Activated T-cell treated with anti-CD3 and anti-CD28 coated beads for 48 hours (primary cell): ENCODE measurements at regions not wholly inside any gene's neighbourhood (a gene's known extent, or its start where the extent isn't known, plus 50 kb on each side); places are given as distances from the start of the nearest gene placed in this dataset.
A peak's percentile ranks its signal among the peaks of the same experiment; 100 is the strongest.
"Not testable (repeated sequence)": the region's sequence is repeated elsewhere in the genome, so short reads cannot be mapped to it uniquely, and the experiment has no call there.

Experiments used
- DNase-seq: peaks from one replicate; pipeline ENCODE4 v3.0.0-alpha.2; 2020; ENCODE audit warnings: low read depth

DNA sequence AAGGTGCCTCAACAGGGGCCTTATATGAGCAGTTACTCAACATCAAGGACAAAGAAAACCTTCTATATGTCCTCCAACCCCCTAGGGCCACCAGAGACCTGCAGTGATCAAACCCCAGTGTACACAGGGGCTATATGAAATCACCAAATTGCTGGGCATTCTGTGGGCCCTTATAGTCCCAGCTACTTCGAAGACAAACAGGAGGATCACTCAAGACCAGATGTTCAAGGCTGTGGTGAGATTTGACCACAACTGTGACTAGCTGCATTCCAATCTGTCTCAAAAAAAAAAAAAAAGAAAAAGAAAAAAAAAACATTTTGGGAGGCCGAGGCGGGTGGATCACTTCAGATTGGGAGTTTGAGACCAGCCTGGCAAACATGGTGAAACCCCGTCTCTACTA lies 51.0 kb upstream of the PRB2 start:
- DNase-seq, result no peak

DNA sequence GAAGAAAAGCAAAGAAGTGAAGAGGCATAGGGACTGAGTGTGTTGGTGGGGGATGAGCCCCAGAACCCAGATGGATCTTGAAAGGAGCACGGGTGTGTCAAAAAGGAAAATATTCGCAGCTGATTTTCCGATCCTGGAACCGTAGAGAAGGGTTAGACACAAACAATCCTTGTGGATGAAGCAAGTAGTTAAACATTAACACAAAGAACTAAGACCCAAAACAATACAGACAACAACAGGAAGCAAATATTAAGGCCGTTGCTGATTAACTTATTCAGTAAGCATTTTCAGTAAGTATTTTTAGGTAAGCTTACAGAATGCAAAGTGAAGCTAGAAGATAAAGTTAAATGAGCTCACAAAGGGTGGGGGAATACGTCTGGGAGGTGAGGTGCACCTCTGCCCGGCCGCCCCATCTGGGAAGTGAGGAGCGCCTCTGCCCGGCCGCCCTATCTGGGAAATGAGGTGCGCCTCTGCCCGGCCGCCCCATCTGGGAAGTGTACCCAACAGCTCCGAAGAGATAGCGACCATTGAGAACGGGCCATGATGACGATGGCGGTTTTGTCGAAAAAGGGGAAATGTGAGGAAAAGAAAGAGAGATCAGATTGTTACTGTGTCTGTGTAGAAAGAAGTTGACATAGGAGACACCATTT lies 62.8 kb upstream of the PRB2 start:
- no peak for DNase-seq

DNA sequence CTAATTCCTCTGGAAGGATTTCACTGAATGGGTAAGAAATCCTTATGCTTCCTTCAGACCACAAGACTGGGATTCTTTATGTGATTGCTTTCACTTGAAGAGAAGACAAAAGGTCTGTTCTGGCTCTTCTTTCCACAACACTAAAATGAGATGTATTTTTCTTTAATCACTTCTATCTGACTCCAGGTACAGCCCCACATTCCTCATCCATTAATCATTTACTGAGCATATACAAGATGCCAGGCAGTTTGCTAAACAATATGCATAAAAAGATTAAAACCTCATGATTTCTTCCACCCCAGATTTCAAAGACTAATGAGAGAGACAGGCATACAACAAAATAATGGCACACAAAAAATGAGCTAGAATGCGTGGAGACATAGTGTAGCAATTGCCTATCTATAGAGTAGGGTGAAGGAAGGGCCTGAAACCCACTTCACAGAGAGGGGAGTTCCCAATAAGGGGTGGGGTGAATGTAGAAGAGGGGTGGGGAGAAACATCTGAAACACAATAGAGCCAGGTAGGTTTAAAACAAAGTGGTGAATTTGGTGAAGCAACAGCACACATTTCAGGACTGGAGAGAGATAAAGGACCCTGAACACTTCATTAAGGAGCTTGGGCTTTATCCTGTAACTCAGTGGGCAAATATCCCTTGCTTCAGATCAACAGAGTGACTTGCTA lies 65.1 kb upstream of the PRB2 start:
- no peak for DNase-seq

DNA sequence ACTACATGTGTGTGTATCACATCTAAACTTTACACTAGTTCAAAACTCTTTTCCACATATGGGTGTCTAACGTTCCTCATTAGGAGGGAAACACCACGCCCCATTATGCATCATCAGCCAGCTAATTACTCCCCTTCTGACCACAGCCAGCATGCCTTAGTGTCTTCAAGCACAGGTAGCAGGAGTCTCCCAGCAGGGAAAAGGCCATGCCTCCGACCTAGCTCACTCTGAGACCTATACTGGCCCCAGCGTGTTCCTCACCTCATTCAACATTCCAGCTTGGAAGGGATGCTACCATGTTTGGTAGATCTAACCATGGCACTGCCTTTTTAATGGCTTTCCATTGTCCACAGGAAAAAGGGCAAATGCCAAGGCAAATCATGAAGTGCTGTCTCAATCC lies 66.1 kb upstream of the PRB2 start:
- no peak for DNase-seq

DNA sequence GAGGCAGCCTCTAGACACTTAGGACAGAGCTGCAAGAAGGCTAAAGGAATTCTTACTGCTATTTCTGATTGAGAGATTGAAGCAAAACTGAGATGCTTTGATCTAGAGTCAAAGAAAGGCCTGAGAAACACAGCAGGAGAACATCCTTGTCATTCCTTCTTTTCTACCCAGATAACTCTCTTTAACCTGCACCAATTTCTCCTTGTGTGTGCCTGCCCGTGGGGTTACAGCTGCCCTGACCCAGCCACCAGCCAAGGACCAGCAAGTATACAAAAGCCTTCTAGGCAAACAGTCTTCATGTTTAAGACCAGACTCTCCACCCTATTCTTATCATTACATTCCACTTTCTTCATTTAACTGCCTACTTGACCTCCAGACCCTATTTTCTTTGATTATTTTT lies 81.7 kb upstream of the PRB2 start:
- no peak for DNase-seq

DNA sequence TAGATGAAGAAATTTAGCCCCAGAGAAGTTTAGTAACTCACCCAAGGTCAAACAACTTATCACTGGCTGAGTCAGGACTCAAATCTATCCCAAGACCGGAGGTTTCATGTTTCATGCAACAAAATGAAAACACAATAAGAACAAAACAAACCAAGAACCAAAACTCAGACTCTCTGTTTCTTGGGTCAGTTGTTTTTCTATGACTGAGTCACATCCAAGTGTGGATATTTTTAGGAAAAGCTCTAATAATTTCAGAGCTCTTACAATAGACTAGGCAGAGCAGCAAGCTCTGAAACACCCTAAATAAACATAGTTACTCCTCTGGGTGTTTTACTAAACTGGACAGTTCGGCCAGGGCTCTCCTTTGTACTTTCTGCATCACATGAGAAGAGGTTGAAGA lies 87.6 kb upstream of the PRB2 start:
- DNase-seq, result no peak

DNA sequence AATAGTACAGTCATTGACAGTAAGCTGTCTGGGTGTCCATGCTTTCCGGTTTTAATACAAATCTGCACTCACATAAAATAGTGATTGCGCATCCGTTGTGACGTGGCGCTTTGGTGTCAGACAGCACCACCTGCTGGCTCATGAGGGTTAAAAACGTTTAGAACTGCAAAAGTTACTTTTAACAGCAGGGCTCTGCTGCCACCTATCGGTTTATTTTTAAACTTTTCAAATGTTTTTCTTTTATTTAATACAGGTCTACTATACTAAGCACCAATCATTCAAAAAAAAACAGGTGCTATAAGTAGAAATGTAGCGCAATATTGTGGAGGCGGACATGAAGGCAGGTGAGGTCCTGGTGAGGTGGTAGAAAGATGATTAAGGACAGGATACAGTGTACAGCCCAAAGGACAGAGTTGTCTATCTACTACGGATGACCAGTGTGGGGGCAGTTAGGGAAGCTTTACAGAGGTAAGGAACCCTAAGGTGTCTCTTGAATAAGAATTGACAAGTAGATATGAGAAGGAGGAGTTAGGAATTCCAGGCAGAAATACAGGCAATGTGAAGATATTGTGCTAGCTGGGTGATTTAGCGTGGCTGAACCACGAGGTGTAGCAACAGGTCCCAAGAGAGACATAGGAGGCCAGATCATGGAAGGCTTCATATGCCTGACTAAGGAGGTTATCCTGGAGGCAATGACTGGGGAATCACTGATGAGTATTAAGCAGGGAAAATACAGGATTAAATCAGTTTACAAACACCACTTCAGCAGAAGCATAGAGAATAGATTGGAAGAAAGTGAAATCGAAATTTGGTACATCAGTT lies 91.5 kb upstream of the PRB2 start:
- peak; percentile 62 for DNase-seq

DNA sequence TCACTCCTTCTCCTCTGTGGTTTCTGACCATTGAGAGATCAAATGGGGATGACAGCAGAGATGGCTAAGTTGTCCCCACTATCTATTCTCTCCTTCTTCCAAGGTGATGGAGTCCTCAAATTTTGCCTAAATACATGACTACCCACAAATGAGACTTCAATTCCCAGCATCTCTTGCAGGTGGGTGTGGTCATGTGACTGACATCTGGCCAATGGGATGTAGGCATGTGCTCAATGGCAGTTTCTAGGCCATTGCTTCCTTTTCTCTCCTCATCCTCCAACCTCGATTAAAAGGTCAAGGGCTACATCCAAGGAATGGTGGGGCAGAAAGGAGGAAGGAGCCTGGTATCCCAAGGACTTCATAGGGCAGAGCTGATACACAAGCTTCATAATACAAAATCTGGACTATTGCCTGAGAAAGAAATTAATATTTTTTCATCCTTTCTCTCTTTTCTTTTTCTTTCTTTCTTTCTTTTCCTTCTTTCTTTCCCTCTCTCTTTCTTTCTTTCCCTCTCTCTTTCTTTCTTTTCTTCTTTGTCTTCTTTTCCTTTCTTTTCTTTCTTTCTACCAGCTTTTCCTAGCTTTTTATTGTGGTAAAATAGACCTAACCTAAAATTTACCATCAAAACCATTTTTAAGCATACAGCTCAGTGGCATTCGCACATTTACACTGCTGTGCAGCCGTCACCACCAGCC lies 100.9 kb upstream of the PRB2 start:
- DNase-seq, result no peak

DNA sequence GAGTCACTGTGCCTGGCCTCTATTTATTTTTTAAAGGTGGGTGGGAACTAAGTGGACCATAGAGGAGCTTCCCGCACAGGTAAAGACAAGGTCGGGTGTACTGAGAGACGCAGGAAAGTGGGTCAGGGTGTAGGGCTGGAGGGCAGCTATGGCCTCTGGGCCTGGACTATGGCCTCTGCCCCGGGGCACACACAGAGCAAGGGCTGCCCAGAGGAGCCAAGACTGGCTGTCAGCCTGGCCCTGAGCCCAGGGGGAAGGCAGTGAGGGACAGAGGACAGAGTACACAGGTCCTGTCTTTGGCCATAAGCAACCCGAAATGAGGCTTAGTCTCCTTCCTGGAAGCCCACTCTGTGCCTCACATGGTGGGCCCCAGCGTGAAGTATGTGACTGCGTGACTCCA lies 102.1 kb upstream of the PRB2 start:
- DNase-seq, result no peak

DNA sequence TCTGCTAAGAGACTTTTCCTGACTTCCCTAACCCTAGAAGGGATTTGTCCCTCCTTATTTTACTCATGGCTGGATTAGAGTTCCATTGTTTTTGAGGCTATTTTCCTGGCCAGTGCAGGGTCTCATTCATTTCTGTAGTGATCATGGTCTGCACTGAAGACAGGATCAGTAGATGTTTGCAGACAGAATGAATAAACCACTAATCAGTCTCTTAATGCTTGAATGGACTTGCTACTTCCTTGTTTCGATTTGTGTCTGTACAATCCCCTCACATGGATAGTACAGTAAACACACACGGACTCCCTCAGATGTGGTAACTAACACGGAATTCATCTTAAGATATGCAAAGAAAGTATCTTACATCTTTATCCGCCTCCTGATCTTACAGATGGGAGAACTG lies 102.6 kb upstream of the PRB2 start:
- no peak for DNase-seq

DNA sequence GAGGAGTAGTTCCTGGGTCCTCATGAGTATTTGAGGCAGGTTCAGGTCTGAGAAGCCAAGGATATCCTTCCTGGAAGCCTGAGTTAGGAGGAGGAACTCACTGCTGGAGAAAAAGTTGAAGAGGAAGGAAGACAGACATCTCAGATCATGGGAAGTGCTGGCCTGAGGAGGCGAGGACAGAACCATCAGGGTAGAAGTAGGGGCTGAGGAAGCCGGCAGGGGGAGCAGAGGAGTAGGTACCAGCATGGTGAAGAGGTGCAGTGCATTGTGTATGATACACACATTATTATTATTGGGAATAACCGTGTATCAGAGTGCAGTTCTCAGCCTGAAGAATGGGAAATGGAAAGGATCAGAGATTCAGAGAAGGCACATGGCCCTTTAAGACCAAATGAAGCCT lies 103.2 kb upstream of the PRB2 start:
- DNase-seq, result not testable (repeated sequence)

DNA sequence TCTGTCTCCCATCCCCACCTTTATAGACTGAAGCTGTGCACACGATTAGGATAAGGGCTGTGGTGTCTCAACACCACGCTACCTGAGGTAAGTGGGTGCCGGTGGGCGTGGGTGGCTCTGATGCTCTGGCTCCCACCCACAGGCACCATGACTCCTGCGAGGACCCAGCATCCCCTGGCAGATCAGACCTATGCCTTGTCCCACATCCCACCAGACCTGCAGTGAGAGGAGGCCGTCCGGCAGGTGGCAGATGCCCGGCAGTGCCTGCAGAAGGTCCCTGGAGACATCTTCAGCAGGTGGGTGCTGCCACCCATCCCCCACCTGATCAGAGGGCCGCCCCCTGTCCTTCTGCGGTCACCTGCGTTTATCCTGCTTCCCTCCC lies 104.4 kb upstream of the PRB2 start:
- DNase-seq, result no peak

DNA sequence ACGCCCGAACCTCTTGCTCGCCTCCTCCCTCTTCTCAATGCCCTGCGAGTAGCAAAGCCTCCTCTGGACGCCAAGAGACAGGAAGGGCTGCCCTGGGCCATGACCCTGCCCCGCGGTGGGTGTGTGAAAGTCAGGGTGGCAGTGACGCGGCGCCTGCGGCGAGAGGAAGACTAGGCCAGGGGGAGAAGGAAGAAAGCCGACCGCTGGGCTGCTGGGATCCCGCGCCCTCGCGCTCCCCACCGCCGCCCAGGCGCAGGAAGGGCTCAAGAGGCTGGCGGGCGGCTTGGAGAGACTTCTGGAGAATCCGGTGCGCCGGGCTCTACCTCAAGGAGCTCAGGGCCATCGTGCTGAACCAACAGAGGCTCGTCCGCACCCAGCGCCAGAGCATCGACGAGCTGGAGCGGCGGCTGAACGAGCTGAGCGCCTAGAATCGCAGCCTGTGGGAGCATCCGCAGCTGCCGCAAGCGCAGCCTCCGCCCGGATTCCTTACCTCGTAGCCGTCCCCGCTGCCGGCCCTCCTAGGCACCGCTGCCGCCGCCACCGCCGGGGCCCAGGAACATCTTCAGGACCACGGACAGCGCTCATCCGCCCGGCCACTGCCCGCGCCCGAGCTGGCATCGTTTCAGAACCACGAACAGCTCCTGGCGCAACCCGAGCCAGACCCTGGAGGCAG lies 105.0 kb upstream of the PRB2 start:
- DNase-seq, result peak; percentile 80

DNA sequence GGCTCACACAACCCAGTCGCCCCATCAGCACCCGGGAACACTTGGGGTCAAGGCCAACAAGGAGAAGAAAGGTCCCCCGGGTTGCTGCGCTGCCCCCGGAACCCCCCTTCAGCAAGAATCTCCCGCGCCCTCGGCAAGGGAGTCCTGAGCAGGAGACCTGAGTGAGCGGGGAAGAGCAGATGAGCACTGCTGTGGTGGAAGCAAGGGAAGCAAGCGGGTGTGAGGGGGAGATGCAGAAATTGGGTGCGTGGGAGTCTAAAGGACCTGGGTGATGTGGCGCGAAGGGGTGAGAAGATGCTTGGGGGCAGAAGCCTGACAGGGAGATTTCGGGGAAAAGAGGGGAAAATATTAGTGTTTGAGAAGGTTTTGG lies 105.5 kb upstream of the PRB2 start:
- no peak for DNase-seq

DNA sequence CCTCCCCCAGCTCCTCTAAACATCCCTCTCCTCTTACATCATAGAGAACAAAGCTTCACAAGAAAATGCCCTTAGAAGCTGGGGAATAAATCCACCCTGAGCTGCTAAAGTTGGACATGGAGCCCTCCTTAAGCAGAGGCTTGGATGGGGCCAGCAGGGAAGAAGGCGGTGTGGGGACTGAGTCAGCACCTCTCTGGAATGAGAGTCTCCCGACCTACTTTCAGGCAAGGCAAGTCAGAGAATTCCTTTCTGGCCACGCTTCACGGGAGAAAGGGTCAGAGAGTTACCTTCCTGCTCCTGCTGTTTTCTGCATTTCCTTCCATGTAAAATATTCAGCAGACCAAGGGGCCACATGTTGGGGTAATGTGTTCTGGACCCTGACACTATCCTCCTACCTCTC lies 113.3 kb upstream of the PRB2 start:
- DNase-seq, result no peak

DNA sequence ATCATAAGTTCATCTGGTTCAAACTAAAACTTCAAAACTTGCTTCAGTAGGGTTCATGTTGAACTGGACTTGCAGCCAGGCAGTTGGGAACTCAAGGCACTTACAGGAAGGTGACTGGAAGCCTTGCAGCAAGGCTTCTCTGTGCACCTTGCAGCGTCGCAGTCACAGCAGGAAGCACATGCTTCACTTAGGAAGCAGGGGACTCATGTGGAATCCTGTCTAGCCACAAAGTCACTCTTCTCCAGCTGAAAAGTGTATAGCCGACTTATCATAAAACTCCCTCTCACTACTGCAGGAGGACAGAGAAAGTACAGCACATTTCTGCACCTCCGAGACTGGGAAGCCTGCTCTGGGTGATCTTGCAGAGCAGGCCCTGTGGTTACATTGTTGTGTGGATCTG lies 114.0 kb upstream of the PRB2 start:
- no peak for DNase-seq

DNA sequence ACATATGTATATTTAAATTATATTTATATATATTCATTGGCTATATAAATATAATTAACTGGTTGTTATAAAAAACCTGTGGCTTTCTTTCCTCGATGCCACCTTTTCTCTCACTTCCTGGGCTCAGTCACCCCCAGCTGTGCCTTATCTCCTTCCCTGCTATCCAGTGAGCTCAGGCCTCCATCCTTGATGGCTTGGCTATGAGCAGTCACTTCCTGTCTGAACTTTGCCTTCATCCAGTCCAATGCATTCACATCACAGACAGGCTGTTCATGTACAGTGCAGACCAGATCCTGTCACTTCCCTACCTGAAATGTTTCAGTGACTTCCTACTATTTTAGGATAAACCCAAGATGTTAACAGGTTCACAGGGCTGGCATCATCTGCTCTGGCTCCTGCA lies 115.3 kb upstream of the PRB2 start:
- no peak for DNase-seq

DNA sequence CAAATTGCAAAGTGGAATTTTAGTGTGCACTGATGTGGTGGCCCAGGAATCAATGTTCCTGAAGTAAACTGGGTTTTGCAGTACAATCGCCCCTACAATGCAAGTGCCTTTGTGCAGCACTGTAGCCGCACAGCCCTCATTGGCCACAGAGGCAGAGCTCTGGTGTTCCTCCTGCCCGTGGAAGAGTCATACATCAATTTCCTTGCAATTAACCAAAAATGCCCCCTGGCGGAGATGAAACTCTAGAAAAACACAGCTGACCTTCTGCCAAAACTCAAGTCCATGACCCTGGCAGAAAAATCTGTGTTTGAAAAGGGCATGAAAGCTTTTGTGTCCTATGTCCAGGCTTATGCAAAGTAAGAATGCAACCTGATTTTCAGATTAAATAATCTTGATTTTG lies 117.9 kb upstream of the PRB2 start:
- no peak for DNase-seq

DNA sequence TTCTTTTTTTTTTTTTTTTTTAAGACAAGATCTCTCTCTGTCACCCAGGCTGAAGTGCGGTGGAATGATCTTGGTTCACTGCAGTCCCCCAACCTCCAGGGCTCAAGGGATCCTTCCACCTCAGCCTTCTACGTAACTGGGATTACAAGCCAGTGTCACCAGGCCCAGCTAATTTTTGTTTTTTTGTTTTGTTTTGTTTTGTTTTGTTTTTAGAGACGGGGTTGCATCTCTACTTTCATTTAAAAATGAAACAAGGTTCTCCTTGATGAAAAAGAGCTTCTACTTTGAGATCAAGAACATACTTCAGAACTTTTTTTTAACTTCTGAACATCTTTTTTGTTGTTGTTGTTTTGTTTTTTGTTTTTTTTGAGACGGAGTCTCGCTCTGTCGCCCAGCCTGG lies 121.7 kb upstream of the PRB2 start:
- DNase-seq, result no peak

DNA sequence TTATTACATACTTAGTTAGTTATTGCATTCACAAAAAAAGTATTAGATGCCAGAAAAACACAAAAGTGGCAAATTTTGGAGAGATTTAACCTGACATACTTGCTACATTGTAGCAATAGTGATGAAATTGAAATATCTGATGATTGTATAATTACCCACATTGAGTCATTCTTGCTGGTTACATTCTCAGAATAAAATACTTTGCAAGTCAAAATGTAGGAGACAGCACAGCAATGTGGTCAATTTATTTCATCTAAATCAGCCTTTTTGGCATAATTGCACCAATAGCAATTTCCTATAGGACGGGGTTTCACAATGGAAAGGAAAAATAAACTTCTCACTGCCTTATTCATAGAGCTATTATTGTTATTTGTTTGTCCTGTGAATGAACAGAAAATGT lies 125.0 kb upstream of the ETV6 start:
- no peak for DNase-seq

DNA sequence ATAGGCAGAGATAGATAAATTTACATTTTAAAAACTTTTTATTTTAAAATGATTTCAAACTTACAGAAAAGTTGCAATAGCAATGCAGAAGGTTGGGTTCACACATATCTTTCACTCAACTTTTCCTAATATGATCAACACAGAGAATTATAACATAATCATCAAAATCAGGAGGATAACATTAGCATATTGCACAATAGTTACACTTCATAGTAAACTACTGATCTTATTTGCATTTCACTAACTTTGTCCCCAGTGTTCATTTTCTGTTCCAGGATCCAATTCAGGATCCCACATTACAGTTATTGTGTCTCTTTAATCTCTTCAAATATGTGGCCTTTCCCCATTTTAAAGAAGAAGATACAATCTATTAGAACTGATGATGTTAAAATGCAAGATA lies 115.4 kb upstream of the ETV6 start:
- no peak for DNase-seq

DNA sequence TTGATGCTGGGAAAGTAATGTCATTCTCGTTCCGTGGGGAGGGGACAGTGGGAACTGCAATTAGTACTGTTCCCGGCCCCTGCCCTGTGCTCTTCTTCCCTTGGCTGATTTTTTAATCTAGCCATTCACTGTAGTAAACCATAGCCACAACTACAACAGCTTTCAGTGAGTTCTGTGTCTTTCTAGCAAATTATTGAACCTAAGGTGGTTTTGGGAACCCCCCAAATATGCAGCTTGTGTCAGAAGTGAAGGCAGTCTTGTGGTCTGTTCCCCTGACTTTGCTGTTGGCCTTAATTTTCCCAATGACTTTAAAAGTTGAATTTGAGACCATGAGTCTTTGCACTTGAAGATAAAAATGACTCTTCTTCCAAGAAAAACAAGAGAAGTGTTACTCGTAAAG lies 114.3 kb upstream of the ETV6 start:
- DNase-seq, result no peak
